A549 (cell line): ENCODE measurements at regions not wholly inside any gene's neighbourhood (a gene's known extent, or its start where the extent isn't known, plus 50 kb on each side); places are given as distances from the start of the nearest gene placed in this dataset.

Experiments
- ATAC-seq, 2 experiments: fragments of 200-7000 bp in 1 of 2; fragments of >200 bp in 1 of 2; cut with Nextera tagmentation in 1 of 2; cut with Tn5 transposase in 1 of 2; 3 replicates each; pipeline versions ENCODE4 v1.8.0 to v1.9.1; 2018 to 2020; ENCODE audit warnings: mild to moderate bottlenecking in 1 of 2, moderate library complexity in 1 of 2
- CTCF ChIA-PET: fragments of 300-600 bp; sonication (Branson Sonifier 250); formaldehyde crosslinking; extraction: SDS; loops from one replicate; lab custom pipeline; 2021; ENCODE audit warnings: antibody characterized with exemption, inconsistent platforms; lab: Yijun Ruan, JAX
- POLR2A ChIA-PET: fragments of 350-600 bp; formaldehyde crosslinking; extraction: SDS; loops from one replicate; lab custom pipeline; 2021; ENCODE audit warnings: antibody characterized with exemption, inconsistent platforms; lab: Yijun Ruan, JAX
- DNase-seq, 2 experiments: peaks; one replicate each; pipeline versions ENCODE4 v3.0.0 to v3.0.0-alpha.2; 2011 to 2016; ENCODE audit warnings: low read depth in 1 of 2, low spot score in 1 of 2
- FAIRE-seq: peaks from 2 replicates; lab custom pipeline; 2011; peaks lifted over from hg19 to GRCh38; lab: Jason Lieb, UNC
- H3K27ac ChIP-seq, 2 experiments: fragments of >200 bp; sonication (Bioruptor Twin); formaldehyde crosslinking; 3 replicates each; pipeline ENCODE4 v1.5.1; 2016 to 2017
- H3K4me1 ChIP-seq: fragments of >200 bp; sonication (Bioruptor Twin); formaldehyde crosslinking; 3 replicates; pipeline ENCODE4 v1.6.1; 2016
- H3K4me2 ChIP-seq: fragments of >200 bp; sonication (Bioruptor Twin); formaldehyde crosslinking; 3 replicates; pipeline ENCODE4 v1.6.1; 2016
- H3K4me3 ChIP-seq: fragments of >200 bp; sonication (Bioruptor Twin); formaldehyde crosslinking; 3 replicates; pipeline ENCODE4 v1.5.1; 2016
- H3K9me3 ChIP-seq: fragments of >200 bp; sonication (Bioruptor Twin); formaldehyde crosslinking; 3 replicates; pipeline ENCODE4 v1.6.1; 2016
- CBX8 ChIP-seq: fragments of 200-600 bp; sonication (generic); IDR thresholded peaks from 2 replicates; pipeline ENCODE4 v1.6.1; 2016
- CHD4 ChIP-seq: fragments of 200-600 bp; sonication (generic); IDR thresholded peaks from 2 replicates; pipeline ENCODE4 v1.6.1; 2016; ENCODE audit warnings: antibody characterized with exemption, mild to moderate bottlenecking, borderline replicate concordance
- FOSB ChIP-seq: fragments of 250-450 bp; sonication (Bioruptor Pico); IDR thresholded peaks from 2 replicates; pipeline ENCODE4 v1.5.0; 2020; ENCODE audit warnings: mild to moderate bottlenecking, moderate library complexity
- HEYL ChIP-seq: fragments of 250-450 bp; sonication (Bioruptor Pico); IDR thresholded peaks from 2 replicates; pipeline ENCODE4 v1.8.0; 2021; ENCODE audit warnings: mild to moderate bottlenecking, moderate library complexity
- HMGXB4 ChIP-seq: fragments of 250-450 bp; sonication (Bioruptor Pico); IDR thresholded peaks from 2 replicates; pipeline ENCODE4 v1.5.0; 2021; ENCODE audit warnings: mild to moderate bottlenecking, moderate library complexity, borderline replicate concordance
- HOXA7 ChIP-seq: fragments of 250-450 bp; sonication (Bioruptor Pico); IDR thresholded peaks from 2 replicates; pipeline ENCODE4 v1.5.0; 2020; ENCODE audit warnings: mild to moderate bottlenecking, moderate library complexity
- HOXB13 ChIP-seq: fragments of 250-450 bp; sonication (Bioruptor Pico); IDR thresholded peaks from 2 replicates; pipeline ENCODE4 v1.5.0; 2020; ENCODE audit warnings: low read depth, mild to moderate bottlenecking, moderate library complexity
- MAFK ChIP-seq: fragments of 450-650 bp; IDR thresholded peaks from 2 replicates; pipeline ENCODE4 v1.6.1; 2014; ENCODE audit not compliant: partially characterized antibody
- MAZ ChIP-seq: fragments of 150-350 bp; IDR thresholded peaks from 2 replicates; pipeline ENCODE4 v1.6.1; 2014; ENCODE audit warnings: antibody characterized with exemption, low read depth, low read length, borderline replicate concordance
- NFE2L2 ChIP-seq: fragments of 150-350 bp; conservative IDR thresholded peaks from 2 replicates; pipeline ENCODE4 v1.6.1; 2014; ENCODE audit warnings: low read length
- POLR2A ChIP-seq: IDR thresholded peaks from 2 replicates; pipeline ENCODE4 v1.6.1; 2012; ENCODE audit warnings: mild to moderate bottlenecking, low read length
- RAD21 ChIP-seq, 2 experiments: fragments of >200 bp in 1 of 2; sonication (Bioruptor Twin) in 1 of 2; formaldehyde crosslinking in 1 of 2; IDR thresholded peaks in 1 of 2; conservative IDR thresholded peaks in 1 of 2; 2 replicates in 1 of 2; 3 replicates in 1 of 2; pipeline ENCODE4 v1.6.1; 2012 to 2018; ENCODE audit warnings: inconsistent platforms in 1 of 2
- ZFP36 ChIP-seq: fragments of 450-650 bp; IDR thresholded peaks from 2 replicates; pipeline ENCODE4 v1.6.1; 2014; ENCODE audit warnings: borderline replicate concordance; ENCODE audit not compliant: partially characterized antibody
- WGBS: methylation state at CpG from one replicate; pipeline ENCODE4 v1.1.6; 2017; ENCODE audit errors: missing lambda C conversion rate; 5-methylcytosine and 5-hydroxymethylcytosine counted together
- TF ChIP-seq, protein P1 (sequence below): fragments of 450-650 bp; IDR thresholded peaks from 2 replicates; pipeline ENCODE4 v1.6.1; 2014; ENCODE audit warnings: antibody characterized with exemption
- TF ChIP-seq, protein P2 (sequence below): fragments of 200-600 bp; sonication (generic); IDR thresholded peaks from 2 replicates; pipeline ENCODE4 v1.6.1; 2016; ENCODE audit warnings: antibody characterized with exemption, mild to moderate bottlenecking, moderate library complexity
- TF ChIP-seq, protein P3 (sequence below): IDR thresholded peaks from 2 replicates; pipeline ENCODE4 v1.6.1; 2012

DNA sequence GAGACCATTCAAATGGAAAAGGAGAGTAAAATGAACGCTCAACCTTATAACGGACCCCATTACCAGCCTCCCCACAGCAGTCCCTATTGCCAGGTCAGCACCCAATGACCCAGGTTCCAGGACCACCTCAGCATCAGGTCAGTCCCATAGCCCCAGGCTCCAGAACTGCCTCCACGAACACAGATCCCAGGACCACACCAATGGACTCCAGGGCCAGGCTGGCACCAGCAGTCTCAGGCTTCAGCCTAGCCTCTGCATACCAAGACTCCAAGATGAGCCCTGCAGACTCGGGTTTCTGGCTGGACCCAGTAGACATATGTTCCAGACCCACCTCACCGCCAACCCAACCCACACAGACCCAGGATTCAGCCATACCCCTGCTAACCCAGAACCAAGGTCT, 625.0 kb upstream of the RGS18 start:
- ATAC-seq, result no peak

GRCh38 chr1:191536791-191537429, 621.4 kb upstream of the RGS18 start:
- POLR2A ChIA-PET, result no interaction called here
- CTCF ChIA-PET, result no interaction called here
- WGBS, result 52% methylated on average over 2 of the region's 2 CpGs

More for the DNA sequence above, 625.0 kb upstream of the RGS18 start:
- ChIA-PET POLR2A (no interaction called here), CTCF (no interaction called here)
- Histone ChIP-seq H3K4me2 (no peak overlapping the region), H3K9me3 (no peaks in the 10 kb centered on the region), H3K4me3 (no peak overlapping the region), H3K27ac (no peak overlapping the region), H3K4me1 (no peaks in the 10 kb centered on the region)
- FAIRE-seq (no peak), DNase-seq (no peak)
- 63% methylated on average over 5 of the region's 5 CpGs for WGBS
- TF ChIP-seq NFE2L2 (no peak), HMGXB4 (CRISPR knock-in tag) (no peak), CHD4 (no peak), MAFK (no peak), ZFP36 (no peak), CBX8 (no peak), POLR2A (no peak), RAD21 (conservative IDR thresholded peaks at IDR 0.05 in 1 of 2, IDR thresholded peaks at IDR 0.05 in 1 of 2) (no peak), HOXB13 (CRISPR knock-in tag) (no peak), HOXA7 (no peak), MAZ (no peak), HEYL (CRISPR knock-in tag) (no peak), FOSB (CRISPR knock-in tag) (no peak)
- TF ChIP-seq, protein P1, sequence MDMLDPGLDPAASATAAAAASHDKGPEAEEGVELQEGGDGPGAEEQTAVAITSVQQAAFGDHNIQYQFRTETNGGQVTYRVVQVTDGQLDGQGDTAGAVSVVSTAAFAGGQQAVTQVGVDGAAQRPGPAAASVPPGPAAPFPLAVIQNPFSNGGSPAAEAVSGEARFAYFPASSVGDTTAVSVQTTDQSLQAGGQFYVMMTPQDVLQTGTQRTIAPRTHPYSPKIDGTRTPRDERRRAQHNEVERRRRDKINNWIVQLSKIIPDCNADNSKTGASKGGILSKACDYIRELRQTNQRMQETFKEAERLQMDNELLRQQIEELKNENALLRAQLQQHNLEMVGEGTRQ, result no peak
- TF ChIP-seq, protein P2, sequence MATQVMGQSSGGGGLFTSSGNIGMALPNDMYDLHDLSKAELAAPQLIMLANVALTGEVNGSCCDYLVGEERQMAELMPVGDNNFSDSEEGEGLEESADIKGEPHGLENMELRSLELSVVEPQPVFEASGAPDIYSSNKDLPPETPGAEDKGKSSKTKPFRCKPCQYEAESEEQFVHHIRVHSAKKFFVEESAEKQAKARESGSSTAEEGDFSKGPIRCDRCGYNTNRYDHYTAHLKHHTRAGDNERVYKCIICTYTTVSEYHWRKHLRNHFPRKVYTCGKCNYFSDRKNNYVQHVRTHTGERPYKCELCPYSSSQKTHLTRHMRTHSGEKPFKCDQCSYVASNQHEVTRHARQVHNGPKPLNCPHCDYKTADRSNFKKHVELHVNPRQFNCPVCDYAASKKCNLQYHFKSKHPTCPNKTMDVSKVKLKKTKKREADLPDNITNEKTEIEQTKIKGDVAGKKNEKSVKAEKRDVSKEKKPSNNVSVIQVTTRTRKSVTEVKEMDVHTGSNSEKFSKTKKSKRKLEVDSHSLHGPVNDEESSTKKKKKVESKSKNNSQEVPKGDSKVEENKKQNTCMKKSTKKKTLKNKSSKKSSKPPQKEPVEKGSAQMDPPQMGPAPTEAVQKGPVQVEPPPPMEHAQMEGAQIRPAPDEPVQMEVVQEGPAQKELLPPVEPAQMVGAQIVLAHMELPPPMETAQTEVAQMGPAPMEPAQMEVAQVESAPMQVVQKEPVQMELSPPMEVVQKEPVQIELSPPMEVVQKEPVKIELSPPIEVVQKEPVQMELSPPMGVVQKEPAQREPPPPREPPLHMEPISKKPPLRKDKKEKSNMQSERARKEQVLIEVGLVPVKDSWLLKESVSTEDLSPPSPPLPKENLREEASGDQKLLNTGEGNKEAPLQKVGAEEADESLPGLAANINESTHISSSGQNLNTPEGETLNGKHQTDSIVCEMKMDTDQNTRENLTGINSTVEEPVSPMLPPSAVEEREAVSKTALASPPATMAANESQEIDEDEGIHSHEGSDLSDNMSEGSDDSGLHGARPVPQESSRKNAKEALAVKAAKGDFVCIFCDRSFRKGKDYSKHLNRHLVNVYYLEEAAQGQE, result no peak
- TF ChIP-seq, protein P3, sequence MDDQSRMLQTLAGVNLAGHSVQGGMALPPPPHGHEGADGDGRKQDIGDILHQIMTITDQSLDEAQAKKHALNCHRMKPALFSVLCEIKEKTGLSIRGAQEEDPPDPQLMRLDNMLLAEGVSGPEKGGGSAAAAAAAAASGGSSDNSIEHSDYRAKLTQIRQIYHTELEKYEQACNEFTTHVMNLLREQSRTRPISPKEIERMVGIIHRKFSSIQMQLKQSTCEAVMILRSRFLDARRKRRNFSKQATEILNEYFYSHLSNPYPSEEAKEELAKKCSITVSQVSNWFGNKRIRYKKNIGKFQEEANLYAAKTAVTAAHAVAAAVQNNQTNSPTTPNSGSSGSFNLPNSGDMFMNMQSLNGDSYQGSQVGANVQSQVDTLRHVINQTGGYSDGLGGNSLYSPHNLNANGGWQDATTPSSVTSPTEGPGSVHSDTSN, result no peak

More at GRCh38 chr1:191536791-191537429, 621.4 kb upstream of the RGS18 start:
- DNase-seq (no peak), ATAC-seq (no peak), FAIRE-seq (no peak)
- H3K4me1 ChIP-seq, result no peaks in the 10 kb centered on the region
- TF ChIP-seq, protein P1, result no peak
- no peak overlapping the region for H3K4me2 ChIP-seq
- H3K27ac ChIP-seq, result no peak overlapping the region
- no peaks in the 10 kb centered on the region for H3K9me3 ChIP-seq
- no peak overlapping the region for H3K4me3 ChIP-seq
